ENCODE measurements at regions not wholly inside any gene's neighbourhood (a gene's known extent, or its start where the extent isn't known, plus 50 kb on each side); places are given as distances from the start of the nearest gene placed in this dataset.
"Not testable (repeated sequence)": the region's sequence is repeated elsewhere in the genome, so short reads cannot be mapped to it uniquely, and the experiment has no call there.

DNA sequence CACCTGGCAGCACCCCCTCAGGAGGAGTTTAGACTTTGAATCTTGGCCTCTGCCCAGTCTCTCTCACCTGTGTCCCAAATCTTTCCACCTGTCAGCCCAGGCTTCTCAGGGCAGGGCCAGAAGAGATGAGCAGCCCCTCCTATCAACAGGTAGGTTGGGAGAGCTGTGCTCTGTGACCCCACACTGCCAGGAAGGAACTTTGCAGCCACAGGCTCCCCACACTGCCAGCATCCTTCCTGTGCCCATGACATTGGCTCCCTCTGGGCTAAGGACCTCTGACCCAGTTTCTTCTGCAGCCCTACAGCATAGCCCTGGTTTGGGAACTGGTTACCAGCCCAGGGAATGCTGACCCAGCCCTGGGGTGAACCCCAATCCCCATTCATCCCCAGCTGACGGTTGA lies 115.7 kb upstream of the IQSEC1 start:
- no peak overlapping the region for H3K27ac Mint-ChIP-seq (ENCODE audit: low read depth)
- DNase-seq (ENCODE audit: low spot score in 2 of 2): no peak
- peaks cover 8% of the 10 kb centered on the region for H3K4me1 Mint-ChIP-seq
- H3K27me3 Mint-ChIP-seq: peaks cover 31% of the 10 kb centered on the region
- no peak overlapping the region for H3K4me3 Mint-ChIP-seq
- H3K9me3 Mint-ChIP-seq: no peaks in the 10 kb centered on the region
- ATAC-seq (replicated peaks; ENCODE audit: extremely low read depth, poor library complexity, severe bottlenecking): no peak
- H3K36me3 Mint-ChIP-seq (ENCODE audit: insufficient read depth): peaks cover 3% of the 10 kb centered on the region

DNA sequence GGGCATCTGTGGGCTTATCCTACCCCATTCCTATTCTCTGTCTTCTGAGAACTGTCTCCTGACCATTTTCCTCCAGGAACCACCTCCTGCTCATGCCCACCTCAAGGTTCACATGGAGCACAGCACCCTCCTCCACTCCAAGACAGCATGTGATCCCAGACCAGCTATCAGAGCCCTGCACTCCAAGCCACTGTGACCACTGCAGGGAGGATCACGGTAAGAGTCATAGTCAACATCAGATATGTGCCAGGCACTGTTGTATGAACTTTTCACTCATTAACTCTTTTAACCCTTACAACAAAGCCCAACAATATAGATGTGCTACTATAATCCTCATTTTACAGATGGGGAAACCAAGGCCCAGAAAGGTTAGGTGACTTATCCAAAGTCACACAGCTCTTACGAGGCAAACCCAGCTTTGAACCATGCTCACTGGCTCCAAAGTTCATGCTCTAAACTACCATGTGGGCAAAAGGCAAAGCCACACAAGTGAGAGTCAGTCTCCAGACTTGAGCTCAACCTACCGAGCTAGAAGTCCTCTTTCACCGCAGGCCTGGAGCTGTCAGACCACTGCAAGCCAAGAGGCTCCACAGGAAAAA lies 115.1 kb upstream of the IQSEC1 start:
- Mint-ChIP-seq H3K27ac (ENCODE audit: low read depth) (no peak overlapping the region), H3K27me3 (peaks cover 25% of the 10 kb centered on the region), H3K4me1 (peaks cover 8% of the 10 kb centered on the region), H3K36me3 (ENCODE audit: insufficient read depth) (no peaks in the 10 kb centered on the region), H3K9me3 (no peaks in the 10 kb centered on the region), H3K4me3 (no peak overlapping the region)
- DNase-seq (ENCODE audit: low spot score in 2 of 2): no peak
- ATAC-seq (replicated peaks; ENCODE audit: extremely low read depth, poor library complexity, severe bottlenecking): no peak

DNA sequence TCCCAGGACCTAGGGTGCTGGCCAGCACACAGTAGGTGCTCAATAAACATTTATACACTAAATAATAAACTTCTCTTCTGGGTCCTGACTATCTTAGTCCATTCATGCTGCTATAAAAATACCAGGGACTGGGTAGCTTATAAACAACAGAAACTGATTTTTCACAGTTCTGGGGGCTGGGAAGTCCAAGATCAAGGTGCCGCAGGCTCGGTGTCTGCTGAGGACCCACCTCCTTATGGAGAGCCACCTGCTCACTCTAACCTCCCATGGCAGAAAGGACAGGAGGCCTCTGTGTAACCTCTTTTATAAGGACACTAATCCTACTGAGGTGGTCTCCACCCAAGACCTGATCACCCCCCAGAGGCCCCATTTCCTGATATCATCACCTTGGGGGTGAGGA lies 114.4 kb upstream of the IQSEC1 start:
- DNase-seq (ENCODE audit: low spot score in 2 of 2) (no peak), ATAC-seq (replicated peaks; ENCODE audit: extremely low read depth, poor library complexity, severe bottlenecking) (no peak)
- peaks cover 8% of the 10 kb centered on the region for H3K4me1 Mint-ChIP-seq
- H3K27ac Mint-ChIP-seq (ENCODE audit: low read depth): no peak overlapping the region
- no peaks in the 10 kb centered on the region for H3K36me3 Mint-ChIP-seq (ENCODE audit: insufficient read depth)
- H3K27me3 Mint-ChIP-seq: peaks cover 18% of the 10 kb centered on the region
- no peaks in the 10 kb centered on the region for H3K9me3 Mint-ChIP-seq
- no peak overlapping the region for H3K4me3 Mint-ChIP-seq

DNA sequence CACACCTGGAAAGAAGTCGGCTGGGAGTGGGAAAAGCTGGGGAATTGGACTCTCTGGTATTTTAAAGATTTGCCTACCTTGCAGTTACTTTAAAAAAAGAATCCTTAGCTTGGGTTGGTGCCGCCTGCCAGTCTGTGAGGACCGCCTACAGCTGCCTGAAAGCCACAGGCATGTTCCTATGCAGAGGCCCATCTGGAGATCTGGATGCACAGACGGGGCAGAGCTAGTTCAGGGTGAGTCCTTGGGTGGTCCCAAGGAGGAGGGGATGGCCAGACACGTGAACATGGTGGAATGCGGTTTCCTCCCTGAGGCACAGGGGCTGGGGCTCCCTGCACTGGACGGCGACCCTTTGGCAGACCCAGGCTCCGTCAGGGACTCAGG lies 113.2 kb upstream of the IQSEC1 start:
- Mint-ChIP-seq H3K27ac (ENCODE audit: low read depth) (no peak overlapping the region), H3K27me3 (peaks cover 20% of the 10 kb centered on the region), H3K9me3 (no peaks in the 10 kb centered on the region), H3K36me3 (ENCODE audit: insufficient read depth) (no peaks in the 10 kb centered on the region), H3K4me1 (peaks cover 8% of the 10 kb centered on the region), H3K4me3 (no peak overlapping the region)
- no peak for DNase-seq (ENCODE audit: low spot score in 2 of 2)
- no peak for ATAC-seq (replicated peaks; ENCODE audit: extremely low read depth, poor library complexity, severe bottlenecking)

DNA sequence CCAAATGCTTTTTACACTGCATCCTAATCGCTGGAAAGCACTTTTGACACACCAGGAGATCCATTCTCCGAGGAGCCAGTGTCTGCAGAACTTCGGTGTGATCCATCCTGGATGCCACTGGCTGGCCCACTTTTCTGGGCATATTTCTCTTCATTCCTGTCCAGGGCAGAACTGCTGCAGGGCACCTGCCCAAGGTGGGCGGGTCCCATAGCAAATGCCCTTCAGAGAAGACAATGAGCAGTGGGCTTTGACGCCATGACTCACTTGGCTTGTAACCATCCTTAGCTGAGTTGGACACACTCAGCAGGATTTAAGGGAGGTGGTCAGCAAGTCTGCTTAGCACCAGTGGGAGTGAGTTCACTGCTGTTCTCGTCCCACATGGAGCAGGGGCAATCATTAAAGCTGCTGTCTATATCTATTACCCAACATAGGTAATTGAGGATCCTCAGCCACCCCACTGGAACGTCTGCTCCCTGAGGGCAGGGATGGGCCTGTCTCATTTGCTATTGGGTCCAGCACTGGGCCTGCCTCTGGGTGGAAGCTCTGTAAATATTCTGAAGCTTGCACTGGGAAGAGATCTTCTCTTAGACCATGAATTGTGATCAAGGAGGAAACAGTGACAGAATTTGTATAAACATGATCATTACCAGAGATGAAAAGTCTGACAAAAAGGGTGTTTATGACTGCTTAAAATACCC lies 112.7 kb upstream of the IQSEC1 start:
- Mint-ChIP-seq H3K27me3 (peaks cover 26% of the 10 kb centered on the region), H3K4me3 (no peak overlapping the region), H3K27ac (ENCODE audit: low read depth) (no peak overlapping the region), H3K9me3 (no peaks in the 10 kb centered on the region), H3K36me3 (ENCODE audit: insufficient read depth) (no peaks in the 10 kb centered on the region), H3K4me1 (peaks cover 8% of the 10 kb centered on the region)
- ATAC-seq (replicated peaks; ENCODE audit: extremely low read depth, poor library complexity, severe bottlenecking) (no peak), DNase-seq (ENCODE audit: low spot score in 2 of 2) (no peak)

DNA sequence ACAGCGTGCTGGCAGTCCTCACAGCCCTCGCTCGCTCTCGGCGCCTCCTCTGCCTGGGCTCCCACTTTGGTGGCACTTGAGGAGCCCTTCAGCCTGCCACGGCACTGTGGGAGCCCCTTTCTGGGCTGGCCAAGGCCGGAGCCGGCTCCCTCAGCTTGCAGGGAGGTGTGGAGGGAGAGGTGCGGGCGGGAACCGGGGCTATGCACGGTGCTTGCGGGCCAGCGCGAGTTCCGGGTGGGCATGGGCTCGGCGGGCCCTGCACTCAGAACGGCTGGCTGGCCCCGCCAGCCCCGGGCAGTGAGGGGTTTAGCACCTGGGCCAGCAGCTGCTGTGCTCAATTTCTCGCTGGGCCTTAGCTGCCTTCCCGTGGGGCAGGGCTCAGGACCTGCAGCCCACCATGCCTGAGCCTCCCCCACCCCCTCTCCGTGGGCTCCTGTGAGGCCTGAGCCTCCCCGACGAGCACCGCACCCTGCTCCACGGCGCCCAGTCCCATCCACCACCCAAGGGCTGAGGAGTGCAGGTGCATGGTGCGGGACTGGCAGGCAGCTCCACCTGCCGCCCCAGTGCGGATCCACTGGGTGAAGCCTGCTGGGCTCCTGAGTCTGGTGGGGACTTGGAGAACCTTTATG lies 106.5 kb upstream of the IQSEC1 start:
- DNase-seq (ENCODE audit: low spot score in 2 of 2); H3K36me3 Mint-ChIP-seq (ENCODE audit: insufficient read depth); ATAC-seq (replicated peaks; ENCODE audit: extremely low read depth, poor library complexity, severe bottlenecking); H3K4me1 Mint-ChIP-seq; H3K9me3 Mint-ChIP-seq; H3K4me3 Mint-ChIP-seq; H3K27ac Mint-ChIP-seq (ENCODE audit: low read depth): not testable (repeated sequence)
- H3K27me3 Mint-ChIP-seq: peaks cover 42% of the 10 kb centered on the region

DNA sequence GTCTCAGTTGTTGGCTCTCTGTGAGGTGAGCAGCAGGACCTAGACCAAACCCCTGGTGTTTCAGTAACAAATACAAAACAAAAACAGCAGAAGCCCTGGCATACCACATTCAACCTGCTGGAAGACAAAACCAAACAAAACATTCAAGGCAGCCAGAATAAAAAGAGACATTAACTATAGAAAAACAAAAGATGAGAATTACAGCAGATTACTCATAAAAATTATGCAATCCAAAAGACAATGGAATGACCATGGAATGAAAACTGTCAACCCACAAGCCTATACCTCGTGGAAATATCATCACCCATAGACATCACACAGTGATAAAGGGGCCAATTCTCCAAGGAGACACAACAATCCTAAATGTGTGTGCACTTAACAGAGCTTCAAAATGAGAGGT lies 106.0 kb upstream of the IQSEC1 start:
- H3K27ac Mint-ChIP-seq (ENCODE audit: low read depth): no peak overlapping the region
- DNase-seq (ENCODE audit: low spot score in 2 of 2): no peak
- peaks cover 6% of the 10 kb centered on the region for H3K9me3 Mint-ChIP-seq
- no peaks in the 10 kb centered on the region for H3K36me3 Mint-ChIP-seq (ENCODE audit: insufficient read depth)
- peaks cover 42% of the 10 kb centered on the region for H3K27me3 Mint-ChIP-seq
- no peak overlapping the region for H3K4me3 Mint-ChIP-seq
- no peaks in the 10 kb centered on the region for H3K4me1 Mint-ChIP-seq
- ATAC-seq (replicated peaks; ENCODE audit: extremely low read depth, poor library complexity, severe bottlenecking): no peak

DNA sequence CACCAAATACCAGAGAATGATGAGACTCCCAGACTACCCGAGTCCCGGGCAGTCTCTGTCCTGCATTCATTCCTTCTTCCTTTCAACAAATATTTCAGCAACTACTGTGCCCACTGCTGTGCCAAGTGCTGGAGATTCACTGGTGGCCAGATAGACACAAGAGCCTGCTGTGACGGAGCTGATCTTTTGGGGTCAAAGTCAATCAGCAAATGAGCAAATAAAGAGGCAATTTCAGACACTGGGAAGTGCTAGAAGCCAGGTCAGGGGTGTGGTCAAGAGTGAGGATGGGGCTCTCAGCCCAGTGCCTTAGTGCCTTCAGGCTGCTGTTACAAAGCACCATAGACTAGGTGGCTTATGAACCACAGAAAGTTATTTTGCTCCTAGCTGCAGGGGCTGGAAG lies 104.9 kb upstream of the IQSEC1 start:
- Mint-ChIP-seq H3K36me3 (ENCODE audit: insufficient read depth) (no peaks in the 10 kb centered on the region), H3K4me3 (no peak overlapping the region), H3K27ac (ENCODE audit: low read depth) (no peak overlapping the region), H3K4me1 (no peaks in the 10 kb centered on the region), H3K9me3 (peaks cover 6% of the 10 kb centered on the region), H3K27me3 (peaks cover 42% of the 10 kb centered on the region)
- ATAC-seq (replicated peaks; ENCODE audit: extremely low read depth, poor library complexity, severe bottlenecking) (no peak), DNase-seq (ENCODE audit: low spot score in 2 of 2) (no peak)

DNA sequence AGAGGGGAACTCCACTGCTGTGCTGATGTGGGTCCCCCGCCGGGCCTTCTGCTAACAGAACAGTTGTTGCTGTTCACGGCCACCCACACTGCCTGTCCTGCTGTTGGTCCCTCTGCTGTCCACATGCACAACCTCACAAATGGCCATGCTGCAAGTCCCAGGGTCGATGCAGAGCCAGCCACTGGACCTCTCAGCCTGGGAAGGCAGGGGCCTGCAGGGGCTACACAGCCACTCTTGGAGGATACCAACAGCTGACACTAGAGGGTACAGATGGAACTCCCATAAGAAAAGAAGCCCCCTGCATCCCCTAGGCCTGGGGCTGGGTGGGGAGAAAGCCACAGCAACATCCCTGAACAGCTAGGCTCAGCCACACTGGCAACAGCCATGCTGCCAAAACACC lies 104.4 kb upstream of the IQSEC1 start:
- no peak for ATAC-seq (replicated peaks; ENCODE audit: extremely low read depth, poor library complexity, severe bottlenecking)
- no peaks in the 10 kb centered on the region for H3K36me3 Mint-ChIP-seq (ENCODE audit: insufficient read depth)

DNA sequence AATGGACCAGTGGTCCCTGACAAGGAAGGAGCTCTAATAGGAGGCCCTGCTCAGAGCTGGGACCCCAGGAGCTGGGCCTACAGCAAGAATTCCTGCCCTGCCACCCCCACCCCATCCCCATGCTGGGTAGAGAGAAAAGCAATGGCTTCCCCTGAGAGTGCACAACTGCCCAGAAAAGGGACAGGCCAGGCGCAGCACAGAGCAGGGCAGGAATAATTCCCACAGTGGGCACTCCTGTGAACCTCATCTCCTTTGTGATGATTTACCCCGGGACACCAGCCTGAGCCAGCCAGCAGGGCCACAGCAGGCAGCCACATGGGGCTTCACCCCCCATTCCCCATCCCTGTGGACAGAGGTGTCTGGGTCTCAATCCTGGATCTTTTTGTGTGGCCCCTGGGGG lies 104.0 kb upstream of the IQSEC1 start:
- Mint-ChIP-seq H3K4me1 (no peaks in the 10 kb centered on the region), H3K9me3 (peaks cover 6% of the 10 kb centered on the region), H3K27ac (ENCODE audit: low read depth) (no peak overlapping the region), H3K27me3 (peaks cover 42% of the 10 kb centered on the region), H3K36me3 (ENCODE audit: insufficient read depth) (no peaks in the 10 kb centered on the region), H3K4me3 (no peak overlapping the region)
- ATAC-seq (replicated peaks; ENCODE audit: extremely low read depth, poor library complexity, severe bottlenecking) (no peak), DNase-seq (ENCODE audit: low spot score in 2 of 2) (no peak)

More for the DNA sequence above, 104.4 kb upstream of the IQSEC1 start:
- Mint-ChIP-seq H3K4me1 (no peaks in the 10 kb centered on the region), H3K9me3 (peaks cover 6% of the 10 kb centered on the region), H3K27ac (ENCODE audit: low read depth) (no peak overlapping the region), H3K27me3 (peaks cover 42% of the 10 kb centered on the region), H3K4me3 (no peak overlapping the region)
- DNase-seq (ENCODE audit: low spot score in 2 of 2): no peak

DNA sequence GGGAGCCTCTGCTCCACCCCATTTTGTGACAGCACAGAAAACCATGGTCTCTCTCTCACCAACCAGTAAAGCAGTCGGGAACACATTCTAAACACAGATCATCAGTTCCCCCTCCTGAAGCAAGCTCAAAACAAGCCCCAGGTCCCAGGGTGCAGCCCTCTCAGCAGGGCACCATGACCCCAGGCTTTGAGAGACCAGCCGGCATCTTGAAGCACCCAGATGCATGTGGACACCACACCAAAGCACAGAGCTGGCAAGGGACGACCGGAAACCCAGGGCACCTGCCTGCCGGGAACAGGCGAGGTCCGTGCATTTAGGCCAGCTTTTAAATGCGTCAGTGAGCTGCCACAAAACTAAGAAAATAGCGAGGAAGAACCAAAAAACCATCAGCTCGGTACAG lies 103.2 kb upstream of the IQSEC1 start:
- Mint-ChIP-seq H3K36me3 (ENCODE audit: insufficient read depth) (no peaks in the 10 kb centered on the region), H3K4me1 (no peaks in the 10 kb centered on the region), H3K9me3 (peaks cover 6% of the 10 kb centered on the region), H3K27ac (ENCODE audit: low read depth) (no peak overlapping the region), H3K4me3 (no peak overlapping the region), H3K27me3 (peaks cover 40% of the 10 kb centered on the region)
- ATAC-seq (replicated peaks; ENCODE audit: extremely low read depth, poor library complexity, severe bottlenecking): no peak
- no peak for DNase-seq (ENCODE audit: low spot score in 2 of 2)

DNA sequence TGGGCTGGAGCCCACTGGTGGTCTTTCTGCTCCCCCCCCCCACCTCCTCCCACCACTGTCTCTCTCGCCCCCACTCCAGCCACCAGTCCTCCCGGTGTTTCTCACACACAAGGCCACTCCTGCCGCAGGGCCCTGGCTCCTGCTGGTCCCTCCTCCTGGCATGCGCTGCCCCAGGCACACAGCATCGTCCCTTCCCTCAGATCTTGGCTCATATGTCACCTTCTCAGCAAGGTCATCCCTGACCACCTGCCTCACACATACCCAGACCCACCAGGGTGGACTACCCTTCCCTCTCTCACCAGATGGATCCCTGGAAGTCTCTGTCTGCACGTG lies 101.5 kb upstream of the IQSEC1 start:
- H3K9me3 Mint-ChIP-seq: peaks cover 6% of the 10 kb centered on the region
- ATAC-seq (replicated peaks; ENCODE audit: extremely low read depth, poor library complexity, severe bottlenecking): no peak
- no peaks in the 10 kb centered on the region for H3K4me1 Mint-ChIP-seq
- peaks cover 30% of the 10 kb centered on the region for H3K27me3 Mint-ChIP-seq
- no peak overlapping the region for H3K27ac Mint-ChIP-seq (ENCODE audit: low read depth)
- no peaks in the 10 kb centered on the region for H3K36me3 Mint-ChIP-seq (ENCODE audit: insufficient read depth)
- no peak for DNase-seq (ENCODE audit: low spot score in 2 of 2)
- no peak overlapping the region for H3K4me3 Mint-ChIP-seq

DNA sequence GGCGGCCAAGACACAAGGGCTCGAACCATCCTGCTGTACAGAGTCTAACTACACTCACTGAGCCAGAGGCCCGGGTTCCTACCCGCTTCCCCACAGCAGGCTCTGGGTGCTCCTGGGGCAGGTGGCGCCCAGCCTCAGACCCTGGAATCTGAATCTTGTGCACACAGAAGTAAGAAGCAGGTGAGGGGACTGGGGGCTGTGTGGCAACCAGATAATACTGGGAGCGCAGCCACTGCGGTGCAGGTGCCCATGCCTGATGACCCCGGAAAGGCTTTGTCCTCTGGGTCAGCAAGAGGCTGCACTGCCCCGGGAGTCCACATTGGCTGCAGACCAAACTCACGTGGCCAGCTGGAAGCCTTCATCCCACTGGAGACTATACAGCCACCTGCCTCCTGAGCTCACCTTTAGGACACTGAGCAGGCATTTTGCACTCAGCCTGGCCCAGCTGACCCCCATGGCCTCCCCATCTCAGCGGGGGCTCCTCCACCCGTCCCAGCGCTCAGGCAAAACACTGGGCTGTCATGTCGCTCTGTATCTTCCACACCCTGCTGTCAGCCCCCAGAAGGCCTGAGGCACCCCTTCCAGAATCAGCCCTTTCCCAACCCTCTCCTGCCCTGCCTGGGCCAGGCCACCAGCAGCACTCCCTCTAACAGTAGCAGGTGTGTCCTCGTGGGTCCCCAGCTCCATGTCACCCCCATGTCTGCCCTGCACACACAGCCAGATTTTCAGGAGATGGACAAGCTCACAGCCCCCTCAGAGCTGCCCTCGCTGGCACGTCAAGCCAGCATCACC lies 101.0 kb upstream of the IQSEC1 start:
- no peak for ATAC-seq (replicated peaks; ENCODE audit: extremely low read depth, poor library complexity, severe bottlenecking)
- Mint-ChIP-seq H3K4me1 (no peaks in the 10 kb centered on the region), H3K27me3 (peaks cover 28% of the 10 kb centered on the region), H3K4me3 (no peak overlapping the region), H3K27ac (ENCODE audit: low read depth) (no peak overlapping the region), H3K36me3 (ENCODE audit: insufficient read depth) (no peaks in the 10 kb centered on the region), H3K9me3 (peaks cover 5% of the 10 kb centered on the region)
- no peak for DNase-seq (ENCODE audit: low spot score in 2 of 2)

Measured in central memory CD8-positive, alpha-beta T cell (primary cell).